ENCODE measurements at regions not wholly inside any gene's neighbourhood (a gene's known extent, or its start where the extent isn't known, plus 50 kb on each side); places are given as distances from the start of the nearest gene placed in this dataset.

GRCh38 chr17:54257440-54257839 is 434.7 kb downstream of the KIF2B start:
- intact Hi-C loops (cut with DNase I): no loop called here
- no peaks in the 10 kb centered on the region for H3K27me3 ChIP-seq
- no peak overlapping the region for H3K27ac ChIP-seq
- H3K9me3 ChIP-seq: no peaks in the 10 kb centered on the region
- no peaks in the 10 kb centered on the region for H3K4me1 ChIP-seq
- H3K36me3 ChIP-seq: no peaks in the 10 kb centered on the region
- no peak for DNase-seq (ENCODE audit: low spot score in 2 of 2)
- TF ChIP-seq CTCF (IDR thresholded peaks at IDR 0.05): no peak
- no peak overlapping the region for H3K4me3 ChIP-seq

- intact Hi-C loops (cut with DNase I): no loop called here
- TF ChIP-seq CTCF (IDR thresholded peaks at IDR 0.05): no peak
- H3K27ac ChIP-seq: no peak overlapping the region
- H3K4me1 ChIP-seq: no peaks in the 10 kb centered on the region
- no peak overlapping the region for H3K4me3 ChIP-seq
- H3K36me3 ChIP-seq: no peaks in the 10 kb centered on the region
- H3K9me3 ChIP-seq: no peaks in the 10 kb centered on the region
- DNase-seq (ENCODE audit: low spot score in 2 of 2): no peak
- H3K27me3 ChIP-seq: no peaks in the 10 kb centered on the region
These were observed 436.7 kb downstream of the KIF2B start for GRCh38 chr17:54259476-54259875.

DNA sequence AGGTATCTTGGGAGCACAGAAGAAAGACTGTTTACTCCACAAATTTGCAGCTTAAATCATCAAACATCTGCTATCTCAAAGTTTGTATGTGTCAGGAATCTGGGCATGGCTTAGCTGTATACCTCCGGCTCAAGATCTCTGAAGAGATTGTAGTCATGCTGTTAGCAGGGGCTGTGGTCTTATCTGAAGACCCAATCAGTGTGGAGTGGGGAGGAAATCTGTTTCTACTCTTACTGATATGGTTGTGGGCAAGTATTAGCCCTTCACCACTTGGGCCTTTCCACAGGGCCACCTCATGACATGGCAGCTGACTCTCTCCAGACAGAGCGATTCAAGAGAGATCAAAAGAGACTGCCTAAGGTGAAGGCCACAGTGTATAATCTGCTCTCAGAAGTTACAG is 438.7 kb downstream of the KIF2B start:
- intact Hi-C loops (cut with DNase I): no loop called here
- no peak overlapping the region for H3K4me3 ChIP-seq
- no peak overlapping the region for H3K27ac ChIP-seq
- no peaks in the 10 kb centered on the region for H3K27me3 ChIP-seq
- TF ChIP-seq CTCF (IDR thresholded peaks at IDR 0.05): no peak
- no peaks in the 10 kb centered on the region for H3K4me1 ChIP-seq
- no peaks in the 10 kb centered on the region for H3K9me3 ChIP-seq
- H3K36me3 ChIP-seq: no peaks in the 10 kb centered on the region
- DNase-seq (ENCODE audit: low spot score in 2 of 2): no peak

DNA sequence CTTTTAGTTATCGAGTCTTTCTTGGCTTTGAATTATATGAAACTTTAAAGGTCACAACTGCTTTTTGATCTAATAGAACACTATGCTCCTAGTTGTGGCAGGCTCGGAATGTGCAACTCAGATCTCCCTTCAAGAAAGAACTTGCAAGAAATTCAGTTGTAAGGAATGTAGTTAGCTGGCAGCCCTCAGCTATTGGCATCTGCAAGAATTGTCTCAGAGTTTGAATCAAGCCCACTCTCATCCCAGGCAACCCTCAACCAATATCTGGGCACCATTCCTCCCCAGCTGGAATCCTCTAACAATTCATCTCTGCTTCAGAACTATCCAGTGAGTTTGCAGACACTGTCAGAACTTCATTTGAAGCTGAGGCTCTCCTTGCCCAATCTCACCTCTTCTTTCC is 447.2 kb downstream of the KIF2B start:
- no peak for TF ChIP-seq CTCF (IDR thresholded peaks at IDR 0.05)
- Histone ChIP-seq H3K4me1 (no peaks in the 10 kb centered on the region), H3K27ac (no peak overlapping the region), H3K4me3 (no peak overlapping the region), H3K27me3 (no peaks in the 10 kb centered on the region), H3K36me3 (no peaks in the 10 kb centered on the region), H3K9me3 (no peaks in the 10 kb centered on the region)
- intact Hi-C loops (cut with DNase I): no loop called here
- no peak for DNase-seq (ENCODE audit: low spot score in 2 of 2)

DNA sequence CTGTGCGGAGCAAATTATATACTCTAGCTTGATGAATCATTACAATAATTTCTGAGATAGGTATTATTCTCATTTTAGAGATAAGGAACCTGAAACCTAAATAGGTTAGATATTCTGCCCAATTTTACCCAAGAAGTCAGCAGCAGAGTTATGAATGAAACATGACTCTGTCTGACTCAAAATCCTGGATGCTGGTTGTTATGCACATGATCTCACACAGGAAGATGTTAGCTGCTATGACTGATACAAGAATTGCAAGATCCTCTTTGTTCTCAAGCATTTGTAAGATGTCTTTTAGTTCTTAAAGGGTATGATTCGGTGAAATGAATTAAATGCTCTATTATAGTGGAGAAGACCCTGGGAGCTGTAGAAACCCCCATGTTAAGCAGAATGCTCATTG is 447.8 kb downstream of the KIF2B start:
- no peaks in the 10 kb centered on the region for H3K9me3 ChIP-seq
- H3K27me3 ChIP-seq: no peaks in the 10 kb centered on the region
- H3K4me1 ChIP-seq: no peaks in the 10 kb centered on the region
- no peaks in the 10 kb centered on the region for H3K36me3 ChIP-seq
- TF ChIP-seq CTCF (IDR thresholded peaks at IDR 0.05): no peak
- no peak for DNase-seq (ENCODE audit: low spot score in 2 of 2)
- intact Hi-C loops (cut with DNase I): no loop called here
- H3K4me3 ChIP-seq: no peak overlapping the region
- no peak overlapping the region for H3K27ac ChIP-seq

DNA sequence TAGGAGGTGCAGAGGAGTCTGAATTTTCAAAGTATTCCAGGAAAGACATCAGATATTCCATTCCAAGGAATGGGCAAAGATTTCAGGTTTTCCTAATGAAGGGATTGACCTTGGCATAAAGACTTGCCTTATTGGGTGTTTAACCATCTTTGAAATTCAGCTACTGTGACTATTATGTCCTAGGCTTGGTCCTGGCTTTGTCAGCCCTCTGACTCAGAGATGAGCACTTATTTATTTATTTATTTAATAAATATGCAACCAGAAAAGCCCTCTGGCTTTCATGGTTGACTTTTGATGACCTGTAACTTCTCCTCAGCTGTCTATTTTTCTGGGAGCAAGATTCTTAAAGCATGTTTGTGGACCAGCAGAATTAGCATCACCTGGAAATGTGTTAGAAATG is 455.1 kb downstream of the KIF2B start:
- Histone ChIP-seq H3K36me3 (no peaks in the 10 kb centered on the region), H3K4me1 (no peaks in the 10 kb centered on the region), H3K27me3 (no peaks in the 10 kb centered on the region), H3K9me3 (no peaks in the 10 kb centered on the region), H3K4me3 (no peak overlapping the region), H3K27ac (no peak overlapping the region)
- no peak for DNase-seq (ENCODE audit: low spot score in 2 of 2)
- intact Hi-C loops (cut with DNase I): loop anchor here (5.0 kb wide), 1 partner anchor 474 kb away; no protein-coding TSS in a partner anchor
- no peak for TF ChIP-seq CTCF (IDR thresholded peaks at IDR 0.05)
